ENCODE measurements at regions not wholly inside any gene's neighbourhood (a gene's known extent, or its start where the extent isn't known, plus 50 kb on each side); places are given as distances from the start of the nearest gene placed in this dataset.

DNA sequence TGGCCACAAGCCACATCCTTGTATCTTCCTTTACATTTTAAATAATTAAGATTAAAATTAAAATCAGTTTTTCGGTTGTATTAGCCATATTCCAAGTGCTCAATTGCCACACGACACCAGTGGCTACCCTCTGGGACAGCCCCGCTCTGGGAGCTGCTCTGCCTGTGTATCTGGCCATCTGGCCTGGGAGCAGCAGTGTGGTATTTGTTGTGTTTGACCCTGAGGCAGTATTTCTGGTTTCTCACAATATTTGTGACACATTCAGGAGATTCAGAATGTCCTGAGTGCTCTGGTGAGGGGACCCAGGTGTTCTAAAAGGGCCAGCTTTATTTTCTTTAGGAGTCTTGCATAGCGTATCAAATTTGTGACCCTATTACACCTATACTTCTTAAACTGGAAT lies 179.0 kb downstream of the SUCLA2 start:
- DNase-seq, result no peak

DNA sequence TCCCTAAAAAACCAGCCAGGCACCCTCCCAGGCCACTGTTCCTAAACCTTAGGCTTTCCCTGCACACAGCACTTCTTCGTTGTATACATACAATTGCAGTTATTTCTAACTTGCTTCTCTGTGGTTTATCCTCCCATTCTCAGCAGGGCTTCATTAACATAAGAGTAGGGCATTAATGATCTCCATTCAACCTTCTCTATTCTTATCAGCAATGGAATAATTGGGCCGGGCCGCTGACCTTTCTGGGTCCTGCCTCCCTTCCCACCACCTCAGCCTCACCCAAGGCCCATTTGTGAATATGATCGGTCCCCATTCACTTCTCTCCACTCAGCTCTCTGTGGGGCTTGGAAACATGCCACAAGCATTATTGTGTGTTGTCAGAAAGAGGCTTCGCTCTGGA lies 184.2 kb downstream of the SUCLA2 start:
- DNase-seq, result no peak

DNA sequence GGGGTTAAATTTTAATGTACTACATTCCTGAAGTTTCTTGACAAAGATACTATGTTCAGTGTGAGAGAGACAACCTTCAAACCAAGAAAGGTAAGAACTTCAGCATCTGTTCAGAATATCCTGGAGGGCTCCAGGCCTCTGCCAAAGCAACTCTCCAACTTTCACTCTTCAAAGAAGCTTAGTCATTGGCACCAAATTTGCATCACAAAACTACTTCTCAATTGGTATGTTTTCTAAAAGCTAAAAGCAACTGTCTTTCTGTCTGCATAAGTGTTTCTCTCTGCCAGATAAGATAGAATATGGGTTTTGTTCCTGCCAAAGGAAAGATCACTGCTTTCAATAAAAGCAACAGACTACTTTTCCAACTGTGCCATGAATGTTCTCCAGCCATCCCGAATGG lies 187.4 kb downstream of the SUCLA2 start:
- no peak for DNase-seq

DNA sequence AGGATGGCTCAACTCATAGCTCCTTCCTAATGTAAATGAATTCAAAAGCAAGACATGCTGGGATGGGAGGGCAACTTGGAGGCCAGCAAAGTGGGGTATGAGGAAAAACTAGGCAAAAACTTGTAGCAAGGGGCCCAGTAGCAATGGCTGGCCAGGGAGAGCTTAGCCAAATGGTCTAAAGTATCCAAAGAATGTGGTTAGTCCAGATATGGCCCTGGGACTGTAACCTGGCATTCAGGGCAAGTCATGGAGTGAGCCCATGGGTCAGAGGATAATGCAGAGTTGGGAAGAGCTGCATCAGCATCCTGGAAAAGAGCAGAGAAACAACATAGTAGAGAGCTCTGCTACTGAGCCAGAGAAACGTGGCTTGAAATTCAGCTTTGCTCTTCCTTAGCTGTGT lies 191.7 kb downstream of the SUCLA2 start:
- no peak for DNase-seq

DNA sequence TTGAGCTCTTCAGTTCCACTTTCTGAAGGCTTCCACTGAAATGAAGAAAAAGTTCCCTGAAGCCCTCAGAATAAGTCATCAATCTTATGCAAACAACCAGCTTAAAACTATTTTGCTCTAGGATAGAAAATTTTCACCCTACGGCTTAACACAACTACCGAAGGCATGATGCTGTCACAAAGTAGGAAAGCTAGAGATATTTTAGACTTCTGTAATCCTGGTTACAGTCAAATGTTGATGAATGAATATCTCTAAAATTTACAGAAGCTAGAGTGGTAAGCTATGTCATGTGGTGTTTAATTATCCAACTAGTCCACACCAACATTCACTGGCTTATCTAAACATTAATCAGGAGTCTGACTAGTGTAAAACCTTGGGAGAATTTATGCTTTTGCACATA lies 197.9 kb downstream of the SUCLA2 start:
- no peak for DNase-seq

DNA sequence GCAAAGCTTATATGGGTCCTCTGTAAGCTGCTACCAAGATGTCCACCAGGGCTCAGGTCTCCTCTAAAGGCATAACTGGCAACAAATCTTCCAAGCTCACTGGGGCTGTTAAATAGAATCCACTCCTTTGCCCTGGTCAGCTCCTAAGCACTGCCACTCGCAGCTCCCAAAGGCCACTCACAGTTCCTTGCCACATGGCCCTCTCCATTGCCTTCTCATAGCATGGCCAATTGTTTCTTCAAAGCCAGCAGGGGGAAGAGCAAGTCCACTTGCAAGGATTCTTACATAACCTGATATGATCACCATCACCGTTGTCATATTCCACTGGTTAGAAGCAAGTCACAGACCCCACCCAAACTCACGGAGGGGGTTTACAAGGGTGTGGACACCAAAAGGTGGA lies 199.5 kb downstream of the SUCLA2 start:
- no peak for DNase-seq

DNA sequence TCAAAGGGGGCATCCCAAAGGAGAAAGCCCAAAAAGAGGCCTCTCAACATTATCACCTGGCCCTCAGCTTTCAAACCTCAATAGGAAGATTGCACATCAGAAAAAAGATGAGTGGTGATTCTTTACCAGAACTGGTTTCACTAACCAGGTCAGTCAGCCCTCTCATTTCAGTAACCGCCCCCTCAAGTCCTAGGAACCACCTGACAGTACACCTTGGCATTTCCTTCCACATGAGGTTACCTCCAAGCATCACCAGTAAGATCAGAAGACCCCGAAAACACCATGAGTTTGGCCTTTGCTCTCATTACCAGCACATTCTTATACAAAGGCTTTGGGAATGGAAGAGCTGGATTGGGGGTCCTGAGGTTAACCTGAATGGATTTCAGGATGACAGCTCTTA lies 200.5 kb downstream of the SUCLA2 start:
- no peak for DNase-seq

DNA sequence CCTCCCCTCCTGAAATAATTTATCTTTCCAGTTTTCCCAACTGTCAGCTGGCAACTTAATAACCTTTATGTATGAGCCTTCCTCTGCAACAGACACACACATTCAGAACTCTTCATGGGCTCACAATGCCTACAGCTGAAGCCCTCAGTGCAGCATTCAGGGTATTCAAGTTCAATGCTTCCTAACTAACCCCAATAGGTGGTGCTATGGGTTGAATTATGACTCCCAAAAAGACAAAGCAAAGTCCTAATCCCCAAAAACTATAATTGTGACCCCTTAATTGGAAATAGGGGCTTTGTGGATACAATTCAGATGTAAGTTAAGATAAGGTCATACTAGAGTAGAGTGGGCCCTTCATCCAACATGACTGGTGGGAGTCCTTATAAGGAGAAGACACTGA lies 202.2 kb downstream of the SUCLA2 start:
- DNase-seq, result no peak

DNA sequence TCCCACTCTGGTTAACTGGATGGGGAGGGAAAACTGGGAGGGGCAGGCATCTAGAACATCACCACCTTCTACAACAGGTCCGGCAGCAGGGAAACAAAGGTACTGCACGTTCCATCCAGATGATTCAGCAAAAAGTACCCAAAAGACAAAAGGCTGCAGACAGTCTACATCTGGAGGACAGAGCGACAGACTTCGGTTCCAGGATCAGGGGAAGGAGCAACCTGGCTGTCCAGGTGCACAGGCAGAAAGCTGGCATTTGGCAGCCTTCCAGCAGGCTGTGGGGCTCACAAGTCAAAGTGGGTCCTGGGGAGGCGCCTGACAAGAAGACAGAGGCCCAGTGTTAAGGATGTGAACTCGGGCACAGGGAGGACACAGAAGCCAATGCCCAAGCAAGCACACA lies 202.9 kb downstream of the SUCLA2 start:
- DNase-seq, result no peak

DNA sequence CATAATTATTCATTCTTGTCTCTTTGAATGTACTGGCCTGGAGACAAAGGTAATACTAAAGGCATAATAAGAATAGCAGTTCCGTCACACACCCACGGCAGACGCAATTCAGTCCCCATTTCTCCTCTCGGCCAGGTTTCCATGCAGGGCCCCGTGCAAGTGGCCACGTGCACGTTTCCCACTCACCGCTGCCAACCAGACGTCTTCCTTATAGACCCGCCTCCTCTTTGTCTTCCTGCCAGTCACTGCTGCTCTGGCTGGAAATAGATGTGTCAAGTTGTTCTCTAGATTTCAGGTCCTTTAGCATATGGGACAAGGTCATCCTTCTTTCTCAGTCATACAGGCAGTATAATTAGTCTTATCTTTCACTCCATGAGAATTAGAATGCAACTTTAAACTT lies 204.3 kb downstream of the SUCLA2 start:
- DNase-seq, result no peak

DNA sequence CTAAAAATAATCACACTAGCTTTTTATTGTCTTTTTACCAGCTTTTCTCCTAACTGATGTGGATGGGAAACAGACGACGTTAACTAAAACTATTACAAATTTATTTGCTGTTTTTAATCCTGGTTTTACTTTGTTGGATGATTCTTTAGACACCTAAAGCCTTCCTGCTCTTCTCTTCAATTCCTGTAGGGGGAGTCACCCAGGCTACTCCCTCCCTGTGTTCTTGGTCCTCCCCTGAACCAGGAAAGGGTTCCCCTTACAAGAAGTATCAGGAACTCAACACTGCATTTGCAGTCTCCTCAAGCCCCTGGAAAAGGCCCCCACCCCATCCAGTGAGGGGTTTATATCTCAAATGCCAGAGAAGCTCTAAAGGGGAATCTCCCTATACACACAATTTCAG lies 206.1 kb downstream of the SUCLA2 start:
- no peak for DNase-seq

DNA sequence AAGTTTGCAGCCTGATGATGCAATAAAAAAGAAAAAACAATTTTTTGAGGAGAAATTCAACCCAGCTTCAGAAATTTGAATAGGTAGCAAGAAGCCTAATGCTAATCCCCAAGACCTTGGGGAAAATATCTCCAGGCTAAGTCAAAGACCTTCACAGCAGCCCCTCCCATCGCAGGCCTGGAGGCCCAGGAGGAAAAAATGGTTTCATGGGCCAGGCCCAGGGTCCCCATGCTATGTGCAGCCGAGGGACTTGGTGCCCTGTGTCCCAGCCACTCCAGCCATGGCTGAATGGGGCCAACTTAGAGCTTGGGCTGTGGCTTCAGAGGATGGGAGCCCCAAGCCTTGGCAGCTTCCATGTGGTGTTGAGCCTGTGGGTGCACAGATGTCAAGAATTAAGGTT lies 210.3 kb downstream of the SUCLA2 start:
- DNase-seq, result no peak

DNA sequence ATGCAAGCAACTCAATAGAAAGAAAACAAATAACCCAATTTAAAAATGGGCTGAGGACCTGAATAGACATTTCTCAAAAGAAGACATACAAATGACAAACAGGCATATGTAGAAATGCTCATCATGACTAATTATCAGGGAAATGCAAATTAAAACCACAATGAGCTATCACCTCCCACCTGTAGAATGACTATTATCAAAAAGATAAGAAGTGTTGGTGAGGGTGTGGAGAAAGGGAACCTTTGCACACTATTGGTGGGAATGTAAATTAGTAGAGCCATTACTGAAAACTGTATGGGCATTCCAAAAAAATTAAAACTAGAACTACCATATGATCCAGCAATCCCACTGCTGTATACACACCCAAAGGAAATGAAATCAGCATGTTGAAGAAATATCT lies 212.2 kb downstream of the SUCLA2 start:
- no peak for DNase-seq

DNA sequence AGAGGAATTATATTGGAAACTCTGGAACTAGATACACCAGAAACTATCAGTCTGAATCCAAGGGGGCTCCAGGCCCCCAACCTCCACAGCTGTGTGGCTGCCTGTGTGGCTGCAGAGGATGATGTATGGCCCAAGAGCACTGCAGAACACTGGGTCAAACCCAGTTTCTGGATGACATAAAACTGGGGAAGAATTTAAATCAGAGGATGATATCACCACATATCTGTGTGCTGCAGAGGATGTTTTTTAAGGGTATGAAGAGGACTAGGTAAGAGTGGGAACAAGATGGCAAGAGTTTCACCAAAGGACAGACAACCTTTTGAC lies 226.4 kb downstream of the SUCLA2 start:
- DNase-seq, result no peak

DNA sequence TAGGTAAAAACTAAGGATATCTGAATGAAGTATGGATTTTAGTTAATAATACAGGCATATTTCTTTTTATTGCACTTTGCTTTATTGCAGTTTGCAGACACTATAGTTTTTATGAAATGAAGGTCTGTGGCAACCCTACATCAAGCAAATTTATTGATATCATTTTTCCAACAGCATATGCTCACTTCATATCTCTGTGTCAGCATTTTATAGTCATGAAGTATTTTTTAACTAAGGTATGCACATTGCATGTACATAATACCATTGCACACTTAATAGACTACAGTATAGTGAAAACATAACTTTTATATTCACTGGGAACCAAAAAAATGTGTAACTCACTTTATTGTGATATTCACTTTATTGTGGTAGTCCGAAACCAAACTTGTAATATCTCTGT lies 236.3 kb downstream of the SUCLA2 start:
- DNase-seq, result no peak

DNA sequence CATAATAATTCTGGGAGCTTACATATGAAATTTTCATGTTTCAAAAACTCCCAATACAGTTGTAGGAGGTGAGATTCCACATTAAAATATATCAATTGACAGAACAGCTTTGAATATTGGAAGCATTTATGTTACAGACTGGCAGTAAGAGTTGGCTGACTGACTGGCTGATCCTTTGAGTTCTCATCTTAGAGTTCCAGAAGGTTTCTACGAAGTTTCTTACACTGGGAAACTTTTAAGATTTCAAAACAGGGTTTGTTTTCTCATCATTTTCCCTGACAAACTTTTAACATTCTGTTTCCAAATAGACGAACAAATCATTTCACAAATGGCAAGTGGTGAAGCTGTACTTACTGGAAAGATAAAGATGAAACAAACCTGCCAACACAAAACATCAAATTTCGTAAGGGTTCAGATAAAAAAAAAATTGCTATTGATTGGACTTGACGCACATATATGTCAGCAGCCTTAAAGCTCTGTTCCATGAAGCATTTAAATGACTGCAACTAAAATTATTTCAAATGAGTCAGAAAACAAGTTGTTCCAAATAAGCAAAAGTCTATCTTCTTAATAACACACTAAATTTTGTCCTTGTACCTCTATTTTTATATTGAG lies 243.5 kb downstream of the SUCLA2 start:
- no peak for DNase-seq

DNA sequence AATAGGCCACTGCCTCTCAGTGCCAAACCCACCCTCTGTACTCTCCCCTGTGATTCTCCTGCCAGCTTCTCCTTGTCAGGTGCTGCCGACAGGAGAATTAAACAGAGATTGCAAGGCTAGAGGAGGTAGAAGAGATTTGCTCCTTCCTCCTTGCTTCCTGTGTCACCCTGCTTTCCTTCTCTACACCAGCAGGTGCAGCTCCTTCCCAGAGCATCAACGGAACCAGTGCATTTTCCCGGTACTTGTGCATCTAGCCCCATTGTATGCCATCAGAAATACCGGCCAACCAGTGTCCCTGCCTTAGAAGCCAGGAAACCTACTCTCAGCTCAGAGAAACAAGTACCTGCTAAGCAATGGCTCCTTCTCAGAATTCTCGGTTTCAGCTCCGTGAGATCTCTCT lies 253.2 kb downstream of the SUCLA2 start:
- no peak for DNase-seq

DNA sequence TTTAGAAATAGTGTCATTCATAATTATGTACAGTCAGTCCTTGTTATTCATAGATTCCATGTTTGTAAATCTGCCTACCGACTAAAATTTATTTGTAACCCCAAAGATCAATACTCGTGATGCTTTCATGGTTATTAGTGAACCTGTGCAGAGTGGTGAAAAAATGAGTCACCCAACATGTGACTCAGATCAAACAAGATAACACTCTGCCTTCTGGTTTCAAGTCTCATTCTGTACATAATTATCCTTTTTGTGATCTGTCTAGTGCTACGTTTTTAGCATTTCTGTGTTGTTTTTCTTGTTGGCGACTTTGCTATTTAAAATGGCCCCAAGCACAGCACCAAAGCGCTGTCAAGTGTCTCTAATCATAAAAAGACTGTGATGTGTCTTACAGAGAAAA lies 274.7 kb downstream of the SUCLA2 start:
- no peak for DNase-seq

DNA sequence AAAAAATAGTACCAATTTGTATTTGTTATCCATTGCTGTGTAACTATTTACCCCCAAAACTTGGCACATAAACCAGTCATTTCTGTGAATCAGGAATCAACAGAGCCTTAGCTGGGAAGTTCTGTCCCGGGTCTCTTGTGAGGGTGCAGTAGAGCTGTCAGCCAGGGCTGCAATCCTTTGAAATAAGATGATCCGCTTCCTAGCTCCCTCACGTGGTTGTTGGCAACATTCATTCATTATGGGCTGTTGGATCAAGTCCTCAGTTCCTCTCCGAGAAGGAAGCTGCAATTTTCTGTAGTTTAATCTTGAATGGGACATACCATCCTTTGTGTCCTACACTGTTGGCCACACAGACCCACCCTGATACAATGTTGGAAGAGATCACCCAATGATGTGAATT lies 277.2 kb downstream of the SUCLA2 start:
- DNase-seq, result no peak

DNA sequence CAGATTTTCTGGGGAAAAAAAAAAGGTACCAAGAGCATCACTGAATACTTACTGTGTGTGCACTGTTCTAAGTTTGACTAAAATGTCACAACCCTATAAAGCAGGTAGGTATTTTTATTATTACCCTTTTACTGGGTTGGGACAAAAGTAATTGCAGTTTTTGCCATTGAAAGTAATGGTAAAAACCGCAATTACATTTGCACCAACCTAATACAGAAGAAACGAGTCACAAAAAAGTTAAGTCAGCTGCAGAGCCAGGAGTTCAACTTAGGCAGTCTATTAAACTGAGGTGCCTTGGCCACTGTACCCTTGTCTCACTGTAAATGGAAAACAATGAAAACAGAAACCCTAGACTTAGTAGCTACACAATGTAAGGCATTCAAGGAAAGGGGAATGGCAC lies 281.9 kb downstream of the SUCLA2 start:
- no peak for DNase-seq

DNA sequence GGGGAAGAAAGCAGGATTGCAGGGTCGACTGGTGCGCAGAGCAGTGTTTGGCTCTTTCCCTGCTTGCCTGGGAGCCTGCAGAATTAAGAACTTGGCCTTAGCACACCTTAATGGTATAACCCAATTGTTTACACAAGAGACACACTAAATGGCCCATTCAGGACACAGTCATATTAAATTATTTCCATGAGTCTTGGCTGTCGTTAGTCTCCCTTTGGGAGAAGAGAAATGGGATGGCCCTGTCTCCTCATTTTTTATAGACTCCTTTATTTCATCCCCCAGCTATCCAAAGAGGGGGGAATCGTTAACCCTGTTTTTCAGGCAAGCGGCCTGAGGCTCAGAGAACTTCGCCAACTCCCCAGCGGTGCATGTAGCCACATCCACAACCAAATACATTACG lies 282.5 kb downstream of the SUCLA2 start:
- DNase-seq, result no peak

DNA sequence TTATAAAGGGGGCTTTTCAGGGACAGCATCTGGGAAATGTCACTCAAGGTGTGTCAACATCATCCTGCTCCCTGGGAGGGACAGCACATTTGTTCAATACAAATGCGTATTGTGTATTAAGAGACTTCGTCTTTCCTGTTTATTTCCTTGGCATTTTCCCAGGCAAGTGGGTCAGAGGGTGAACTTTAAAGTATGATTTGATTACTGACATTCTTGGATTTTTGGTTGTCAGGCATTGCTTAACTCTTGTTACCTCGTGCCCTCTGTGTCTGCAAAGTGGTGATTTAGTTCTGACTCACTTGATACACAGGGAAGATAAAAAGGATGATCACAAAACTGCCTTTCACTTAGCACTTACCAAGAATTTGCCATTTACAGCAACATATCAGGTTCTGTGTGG lies 292.7 kb downstream of the SUCLA2 start:
- DNase-seq, result no peak

DNA sequence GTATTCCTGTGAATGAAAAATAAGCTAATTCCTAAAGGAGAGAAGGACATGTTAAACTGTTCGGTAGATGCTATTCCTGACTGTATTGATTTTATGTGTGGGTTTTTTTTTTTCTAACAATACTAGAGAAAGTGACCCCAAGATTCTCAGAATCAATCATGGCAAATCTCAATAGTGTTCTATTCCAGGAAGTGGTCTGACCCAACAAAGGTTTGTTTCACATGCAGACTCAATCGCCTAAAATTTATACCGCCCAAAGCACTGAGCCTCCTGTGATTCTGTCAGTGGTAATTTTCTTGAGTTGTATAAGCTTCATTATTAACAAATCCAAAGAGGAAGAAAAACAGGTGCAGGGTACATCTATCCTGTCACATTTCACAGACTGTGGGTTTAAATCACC lies 293.7 kb downstream of the SUCLA2 start:
- DNase-seq, result no peak

DNA sequence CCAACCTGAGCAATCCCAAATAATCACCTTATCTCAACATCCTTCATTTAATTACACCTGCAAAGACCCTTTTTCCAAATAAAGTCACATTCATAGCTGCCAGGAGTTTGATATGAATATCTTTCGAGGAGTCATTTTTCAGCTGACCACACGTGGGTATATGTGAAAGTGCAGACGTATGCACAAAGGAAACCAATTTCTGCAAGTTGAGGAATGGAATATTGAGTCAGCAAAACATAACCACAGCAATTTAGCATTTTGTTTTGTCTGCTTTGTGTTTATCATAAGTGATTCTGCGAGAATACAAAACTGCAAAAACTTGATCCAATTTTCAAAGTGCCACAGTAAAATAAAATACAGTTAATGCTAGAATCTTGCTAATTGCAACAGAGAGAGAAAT lies 295.9 kb downstream of the SUCLA2 start:
- DNase-seq, result no peak

DNA sequence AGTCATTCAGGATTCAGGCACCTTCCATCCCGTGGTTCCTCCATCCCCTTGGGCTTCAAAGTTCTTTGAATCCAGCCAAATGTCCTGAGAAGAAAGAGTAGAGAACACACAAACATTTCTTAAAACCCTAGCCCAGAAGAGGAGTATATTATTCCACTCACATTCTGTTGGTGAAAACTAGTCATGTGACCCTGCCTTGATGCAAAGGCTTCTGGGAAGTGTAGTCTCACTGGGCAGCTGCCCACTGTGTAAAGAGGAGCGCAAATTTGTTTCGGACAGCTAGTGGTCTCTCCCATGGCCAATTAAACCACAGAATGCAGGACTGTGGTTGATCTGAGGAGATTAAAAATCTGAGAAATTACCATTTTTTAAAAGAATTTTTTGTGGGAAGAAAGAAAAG lies 304.4 kb downstream of the SUCLA2 start:
- no peak for DNase-seq

DNA sequence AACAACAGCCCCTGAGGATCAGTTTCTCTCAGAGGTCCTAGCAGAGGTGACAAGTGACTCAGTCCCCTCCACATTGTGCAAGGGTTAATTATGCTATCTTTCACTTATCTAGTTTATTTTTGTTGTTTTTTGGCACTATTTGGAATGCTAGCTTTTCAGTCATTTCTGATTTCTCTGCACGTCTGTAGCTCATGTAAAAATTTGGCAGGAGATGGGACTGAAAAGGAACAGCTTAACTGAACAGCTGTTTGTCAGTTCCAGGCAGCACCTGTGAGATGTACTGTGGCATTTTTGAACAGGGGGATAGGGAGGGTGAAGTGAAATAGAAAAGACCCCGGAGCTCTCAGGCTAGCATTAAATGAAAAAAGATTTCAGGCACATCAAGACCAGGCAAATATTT lies 313.5 kb downstream of the SUCLA2 start:
- no peak for DNase-seq

Data from retina (tissue), 1 donor.